Spinal cord (tissue), 9 donors: ENCODE measurements at regions not wholly inside any gene's neighbourhood (a gene's known extent, or its start where the extent isn't known, plus 50 kb on each side); places are given as distances from the start of the nearest gene placed in this dataset.
"Not testable (repeated sequence)": the region's sequence is repeated elsewhere in the genome, so short reads cannot be mapped to it uniquely, and the experiment has no call there.

Source experiments
- DNase-seq, 6 donors: peaks; one replicate each; pipeline versions ENCODE4 v3.0.0 to v3.0.0-alpha.2; 2013 to 2015; ENCODE audit warnings: low spot score in 6 of 6, low read depth in 4 of 6
- H3K27ac ChIP-seq: one replicate; pipeline ENCODE4 v1.5.1; 2013; ENCODE audit warnings: low read depth, low read length, control low read depth
- H3K27me3 ChIP-seq: one replicate; pipeline ENCODE4 v1.6.1; 2013; ENCODE audit warnings: low read length; ENCODE audit not compliant: control insufficient read depth, insufficient read depth
- H3K36me3 ChIP-seq: one replicate; pipeline ENCODE4 v1.6.1; 2013; ENCODE audit warnings: low read length; ENCODE audit not compliant: control insufficient read depth, insufficient read depth
- H3K4me1 ChIP-seq: one replicate; pipeline ENCODE4 v1.6.1; 2013; ENCODE audit warnings: low read length; ENCODE audit not compliant: control insufficient read depth, insufficient read depth
- H3K4me3 ChIP-seq: one replicate; pipeline ENCODE4 v1.5.1; 2013; ENCODE audit warnings: low read depth, low read length, control low read depth
- H3K9me3 ChIP-seq: one replicate; pipeline ENCODE4 v1.6.1; 2013; ENCODE audit warnings: low read length; ENCODE audit not compliant: control insufficient read depth, insufficient read depth
- WGBS: methylation state at CpG from one replicate; pipeline ENCODE4 v1.1.5; 2013; ENCODE audit warnings: missing lambda C conversion rate; ENCODE audit not compliant: insufficient coverage; 5-methylcytosine and 5-hydroxymethylcytosine counted together
- donor health status: healthy.

- not testable (repeated sequence) for H3K4me3 ChIP-seq, H3K9me3 ChIP-seq, H3K27me3 ChIP-seq, DNase-seq, H3K4me1 ChIP-seq, H3K36me3 ChIP-seq, H3K27ac ChIP-seq
- WGBS, result no CpG with 5 or more reads among the region's 2 CpGs
Observed at GRCh38 chr4:123657606-123658005, 261.0 kb downstream of the SPRY1 start.

GRCh38 chr4:123659262-123659661 lies 262.7 kb downstream of the SPRY1 start:
- no peaks in the 10 kb centered on the region for H3K4me1 ChIP-seq
- no peaks in the 10 kb centered on the region for H3K27me3 ChIP-seq
- H3K36me3 ChIP-seq, result no peaks in the 10 kb centered on the region
- H3K27ac ChIP-seq, result no peak overlapping the region
- no peak for DNase-seq
- no peak overlapping the region for H3K4me3 ChIP-seq
- H3K9me3 ChIP-seq, result peaks cover 8% of the 10 kb centered on the region

GRCh38 chr4:123659730-123660129 lies 263.1 kb downstream of the SPRY1 start:
- Histone ChIP-seq H3K36me3 (no peaks in the 10 kb centered on the region), H3K4me3 (no peak overlapping the region), H3K4me1 (no peaks in the 10 kb centered on the region), H3K9me3 (peaks cover 8% of the 10 kb centered on the region), H3K27me3 (no peaks in the 10 kb centered on the region), H3K27ac (no peak overlapping the region)
- no peak for DNase-seq
- WGBS, result 100% methylated on average over 1 of the region's 1 CpG

- H3K4me3 ChIP-seq, result no peak overlapping the region
- H3K27me3 ChIP-seq, result no peaks in the 10 kb centered on the region
- no peaks in the 10 kb centered on the region for H3K36me3 ChIP-seq
- no peaks in the 10 kb centered on the region for H3K4me1 ChIP-seq
- peak in 1 of 6 donors; percentile 33 for DNase-seq
- H3K27ac ChIP-seq, result no peak overlapping the region
- H3K9me3 ChIP-seq, result peaks cover 5% of the 10 kb centered on the region
Observed at GRCh38 chr4:123661080-123661737, 264.6 kb downstream of the SPRY1 start.

- Histone ChIP-seq H3K36me3 (no peaks in the 10 kb centered on the region), H3K27ac (no peak overlapping the region), H3K4me3 (no peak overlapping the region), H3K27me3 (no peaks in the 10 kb centered on the region), H3K4me1 (no peaks in the 10 kb centered on the region), H3K9me3 (no peaks in the 10 kb centered on the region)
- DNase-seq, result no peak
Observed at GRCh38 chr4:123662827-123663226, 266.2 kb downstream of the SPRY1 start.

GRCh38 chr4:123666486-123666885 lies 269.9 kb downstream of the SPRY1 start:
- Histone ChIP-seq H3K4me1 (no peaks in the 10 kb centered on the region), H3K27ac (no peak overlapping the region), H3K4me3 (no peak overlapping the region), H3K36me3 (no peaks in the 10 kb centered on the region), H3K9me3 (no peaks in the 10 kb centered on the region), H3K27me3 (no peaks in the 10 kb centered on the region)
- WGBS, result 92% methylated on average over 4 of the region's 5 CpGs
- DNase-seq, result no peak

- Histone ChIP-seq H3K27ac (no peak overlapping the region), H3K27me3 (no peaks in the 10 kb centered on the region), H3K36me3 (no peaks in the 10 kb centered on the region), H3K4me3 (no peak overlapping the region), H3K9me3 (no peaks in the 10 kb centered on the region), H3K4me1 (no peaks in the 10 kb centered on the region)
- no peak for DNase-seq
- WGBS, result no CpG with 5 or more reads among the region's 6 CpGs
Observed at GRCh38 chr4:123667496-123667895, 270.9 kb downstream of the SPRY1 start.

- no peaks in the 10 kb centered on the region for H3K4me1 ChIP-seq
- no peaks in the 10 kb centered on the region for H3K9me3 ChIP-seq
- no peak overlapping the region for H3K27ac ChIP-seq
- no CpG with 5 or more reads among the region's 2 CpGs for WGBS
- no peak overlapping the region for H3K4me3 ChIP-seq
- DNase-seq, result no peak
- no peaks in the 10 kb centered on the region for H3K27me3 ChIP-seq
- no peaks in the 10 kb centered on the region for H3K36me3 ChIP-seq
Observed at GRCh38 chr4:123667991-123668390, 271.4 kb downstream of the SPRY1 start.

GRCh38 chr4:123671636-123672404 lies 275.2 kb downstream of the SPRY1 start:
- Histone ChIP-seq H3K27me3 (no peaks in the 10 kb centered on the region), H3K4me3 (no peak overlapping the region), H3K27ac (no peak overlapping the region), H3K36me3 (no peaks in the 10 kb centered on the region), H3K9me3 (no peaks in the 10 kb centered on the region), H3K4me1 (no peaks in the 10 kb centered on the region)
- no peak for DNase-seq
- WGBS, result no CpG with 5 or more reads among the region's 4 CpGs

GRCh38 chr4:123672987-123673386 lies 276.4 kb downstream of the SPRY1 start:
- H3K4me1 ChIP-seq, result no peaks in the 10 kb centered on the region
- 43% methylated on average over 1 of the region's 3 CpGs for WGBS
- no peak overlapping the region for H3K27ac ChIP-seq
- H3K9me3 ChIP-seq, result no peaks in the 10 kb centered on the region
- no peaks in the 10 kb centered on the region for H3K36me3 ChIP-seq
- no peaks in the 10 kb centered on the region for H3K27me3 ChIP-seq
- no peak for DNase-seq
- no peak overlapping the region for H3K4me3 ChIP-seq
